DND-41 (cell line): ENCODE measurements at regions not wholly inside any gene's neighbourhood (a gene's known extent, or its start where the extent isn't known, plus 50 kb on each side); places are given as distances from the start of the nearest gene placed in this dataset.

ENCODE experiments used
- ATAC-seq: fragments of 200-7000 bp; cut with Tn5 transposase; 3 replicates; pipeline ENCODE4 v1.9.1; 2021; ENCODE audit warnings: low read depth; ENCODE audit not compliant: insufficient read depth
- DNase-seq: peaks from one replicate; pipeline ENCODE4 v3.0.0-alpha.2; 2020
- H2AFZ ChIP-seq: 2 replicates; pipeline ENCODE4 v1.6.0; 2012; ENCODE audit warnings: low read depth, low read length
- H3K27ac ChIP-seq: 2 replicates; pipeline ENCODE4 v1.5.1; 2012; ENCODE audit warnings: low read length, inconsistent platforms
- H3K27me3 ChIP-seq: fragments of 200-600 bp; sonication (generic); 2 replicates; pipeline ENCODE4 v1.6.0; 2012; ENCODE audit warnings: low read length, mild to moderate bottlenecking, inconsistent platforms; ENCODE audit not compliant: insufficient read depth, poor library complexity
- H3K36me3 ChIP-seq: 2 replicates; pipeline ENCODE4 v1.5.1; 2012; ENCODE audit warnings: low read length, inconsistent platforms; ENCODE audit not compliant: insufficient read depth
- H3K4me1 ChIP-seq: 2 replicates; pipeline ENCODE4 v1.5.1; 2012; ENCODE audit warnings: mild to moderate bottlenecking, low read length; ENCODE audit not compliant: insufficient read depth
- H3K4me2 ChIP-seq: 2 replicates; pipeline ENCODE4 v1.6.0; 2012; ENCODE audit warnings: mild to moderate bottlenecking, moderate library complexity, low read length, inconsistent platforms; ENCODE audit not compliant: insufficient read depth
- H3K4me3 ChIP-seq, 2 experiments: fragments of 200-600 bp in 1 of 2; shearing (Covaris generic) in 1 of 2; 2 replicates each; pipeline ENCODE4 v1.5.1; 2012 to 2016; ENCODE audit warnings: inconsistent platforms in 2 of 2, low read length in 2 of 2, mild to moderate bottlenecking in 2 of 2, low read depth in 1 of 2, moderate library complexity in 1 of 2
- H3K79me2 ChIP-seq: 2 replicates; pipeline ENCODE4 v1.6.0; 2012; ENCODE audit warnings: low read length, inconsistent platforms; ENCODE audit not compliant: insufficient read depth
- H3K9ac ChIP-seq: 2 replicates; pipeline ENCODE4 v1.6.0; 2012; ENCODE audit warnings: low read depth, mild to moderate bottlenecking, inconsistent platforms, low read length, moderate library complexity
- H3K9me3 ChIP-seq: 2 replicates; pipeline ENCODE4 v1.5.1; 2012; ENCODE audit warnings: low read length, moderate library complexity, mild to moderate bottlenecking, inconsistent platforms; ENCODE audit not compliant: insufficient read depth, severe bottlenecking
- H4K20me1 ChIP-seq: 2 replicates; pipeline ENCODE4 v1.6.0; 2012; ENCODE audit warnings: low read length; ENCODE audit not compliant: insufficient read depth
- CTCF ChIP-seq: IDR thresholded peaks from 2 replicates; pipeline ENCODE4 v1.5.1; 2012; ENCODE audit warnings: borderline replicate concordance, low read length, moderate library complexity, mild to moderate bottlenecking; ENCODE audit not compliant: poor library complexity, severe bottlenecking; ENCODE audit errors: extremely low read depth
- EZH2 ChIP-seq: IDR thresholded peaks from 3 replicates; pipeline ENCODE4 v1.6.1; 2012; ENCODE audit warnings: borderline replicate concordance, low read depth, mild to moderate bottlenecking, moderate library complexity, low read length, inconsistent platforms; ENCODE audit not compliant: severe bottlenecking

GRCh38 chr13:40136896-40137295 is 481.4 kb downstream of the COG6 start:
- H3K9ac ChIP-seq, result no peak overlapping the region
- H3K27me3 ChIP-seq, result no peaks in the 10 kb centered on the region
- no peaks in the 10 kb centered on the region for H3K36me3 ChIP-seq
- DNase-seq (no peak), ATAC-seq (no peak)
- H3K79me2 ChIP-seq, result no peaks in the 10 kb centered on the region
- no peak overlapping the region for H3K4me3 ChIP-seq
- no peaks in the 10 kb centered on the region for H3K4me1 ChIP-seq
- no peak overlapping the region for H2AFZ ChIP-seq
- no peak for TF ChIP-seq EZH2
- TF ChIP-seq CTCF, result no peak
- H3K9me3 ChIP-seq, result no peaks in the 10 kb centered on the region
- H4K20me1 ChIP-seq, result no peaks in the 10 kb centered on the region
- H3K4me2 ChIP-seq, result no peak overlapping the region
- no peak overlapping the region for H3K27ac ChIP-seq

GRCh38 chr13:40137400-40137799 is 481.9 kb downstream of the COG6 start:
- H3K4me2 ChIP-seq, result no peak overlapping the region
- TF ChIP-seq EZH2 (no peak), CTCF (no peak)
- H3K9ac ChIP-seq, result no peak overlapping the region
- DNase-seq (no peak), ATAC-seq (no peak)
- no peaks in the 10 kb centered on the region for H3K9me3 ChIP-seq
- no peak overlapping the region for H2AFZ ChIP-seq
- no peaks in the 10 kb centered on the region for H3K79me2 ChIP-seq
- no peaks in the 10 kb centered on the region for H3K36me3 ChIP-seq
- no peak overlapping the region for H3K4me3 ChIP-seq
- H3K27ac ChIP-seq, result no peak overlapping the region
- H4K20me1 ChIP-seq, result no peaks in the 10 kb centered on the region
- H3K27me3 ChIP-seq, result no peaks in the 10 kb centered on the region
- no peaks in the 10 kb centered on the region for H3K4me1 ChIP-seq

GRCh38 chr13:40139896-40140520 is 484.5 kb downstream of the COG6 start:
- H3K27me3 ChIP-seq, result no peaks in the 10 kb centered on the region
- H3K4me1 ChIP-seq, result no peaks in the 10 kb centered on the region
- no peaks in the 10 kb centered on the region for H3K36me3 ChIP-seq
- no peak overlapping the region for H3K27ac ChIP-seq
- ATAC-seq (no peak), DNase-seq (no peak)
- no peak overlapping the region for H2AFZ ChIP-seq
- H3K9me3 ChIP-seq, result no peaks in the 10 kb centered on the region
- no peak overlapping the region for H3K9ac ChIP-seq
- TF ChIP-seq CTCF, result no peak
- TF ChIP-seq EZH2, result no peak
- H3K79me2 ChIP-seq, result no peaks in the 10 kb centered on the region
- no peaks in the 10 kb centered on the region for H4K20me1 ChIP-seq
- no peak overlapping the region for H3K4me2 ChIP-seq
- no peak overlapping the region for H3K4me3 ChIP-seq
